ENCODE measurements at regions not wholly inside any gene's neighbourhood (a gene's known extent, or its start where the extent isn't known, plus 50 kb on each side); places are given as distances from the start of the nearest gene placed in this dataset.

DNA sequence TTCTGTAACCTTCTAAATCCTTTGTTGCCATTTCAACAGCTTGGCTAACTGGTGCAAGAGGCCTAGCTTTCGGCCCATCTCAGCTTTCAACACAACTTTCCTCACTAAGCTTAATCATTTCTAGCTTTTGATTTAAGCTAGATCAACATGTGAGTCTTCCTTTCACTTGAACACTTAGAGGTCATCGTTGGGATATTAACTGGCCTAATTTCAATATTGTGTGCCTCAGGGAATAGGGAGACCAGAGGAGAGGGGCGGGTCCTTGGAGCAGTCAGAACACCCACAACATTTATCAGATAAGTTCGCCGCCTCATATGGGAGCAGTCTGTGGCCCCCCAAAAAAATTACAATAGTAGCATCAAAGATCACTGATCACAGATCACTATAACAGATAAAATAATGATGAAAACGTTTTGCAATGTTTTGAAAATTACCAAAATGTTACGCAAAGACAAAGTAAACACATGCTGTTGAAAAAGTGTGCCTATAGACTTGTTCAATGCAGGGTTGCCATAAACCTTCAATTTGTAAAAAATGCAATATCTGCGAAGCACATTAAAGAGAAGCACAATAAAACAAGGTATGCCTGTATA lies 66.8 kb upstream of the PCSK1 start:
- H3K36me3 ChIP-seq (replicated peaks): no peaks in the 10 kb centered on the region
- H3K4me3 ChIP-seq (ENCODE audit: low read depth, low read length): no peak overlapping the region
- no peaks in the 10 kb centered on the region for H3K27me3 ChIP-seq (replicated peaks)
- in situ Hi-C loops (cut with HindIII; ENCODE audit: low pct_ligation_motif_present, low sequenced_read_pairs): no loop called here
- no peak overlapping the region for H3K27ac ChIP-seq
- no peak for DNase-seq
- TF ChIP-seq, protein P1, sequence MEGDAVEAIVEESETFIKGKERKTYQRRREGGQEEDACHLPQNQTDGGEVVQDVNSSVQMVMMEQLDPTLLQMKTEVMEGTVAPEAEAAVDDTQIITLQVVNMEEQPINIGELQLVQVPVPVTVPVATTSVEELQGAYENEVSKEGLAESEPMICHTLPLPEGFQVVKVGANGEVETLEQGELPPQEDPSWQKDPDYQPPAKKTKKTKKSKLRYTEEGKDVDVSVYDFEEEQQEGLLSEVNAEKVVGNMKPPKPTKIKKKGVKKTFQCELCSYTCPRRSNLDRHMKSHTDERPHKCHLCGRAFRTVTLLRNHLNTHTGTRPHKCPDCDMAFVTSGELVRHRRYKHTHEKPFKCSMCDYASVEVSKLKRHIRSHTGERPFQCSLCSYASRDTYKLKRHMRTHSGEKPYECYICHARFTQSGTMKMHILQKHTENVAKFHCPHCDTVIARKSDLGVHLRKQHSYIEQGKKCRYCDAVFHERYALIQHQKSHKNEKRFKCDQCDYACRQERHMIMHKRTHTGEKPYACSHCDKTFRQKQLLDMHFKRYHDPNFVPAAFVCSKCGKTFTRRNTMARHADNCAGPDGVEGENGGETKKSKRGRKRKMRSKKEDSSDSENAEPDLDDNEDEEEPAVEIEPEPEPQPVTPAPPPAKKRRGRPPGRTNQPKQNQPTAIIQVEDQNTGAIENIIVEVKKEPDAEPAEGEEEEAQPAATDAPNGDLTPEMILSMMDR (IDR thresholded peaks at IDR 0.05; ENCODE audit: low read depth, low read length, missing control alignments): no peak

DNA sequence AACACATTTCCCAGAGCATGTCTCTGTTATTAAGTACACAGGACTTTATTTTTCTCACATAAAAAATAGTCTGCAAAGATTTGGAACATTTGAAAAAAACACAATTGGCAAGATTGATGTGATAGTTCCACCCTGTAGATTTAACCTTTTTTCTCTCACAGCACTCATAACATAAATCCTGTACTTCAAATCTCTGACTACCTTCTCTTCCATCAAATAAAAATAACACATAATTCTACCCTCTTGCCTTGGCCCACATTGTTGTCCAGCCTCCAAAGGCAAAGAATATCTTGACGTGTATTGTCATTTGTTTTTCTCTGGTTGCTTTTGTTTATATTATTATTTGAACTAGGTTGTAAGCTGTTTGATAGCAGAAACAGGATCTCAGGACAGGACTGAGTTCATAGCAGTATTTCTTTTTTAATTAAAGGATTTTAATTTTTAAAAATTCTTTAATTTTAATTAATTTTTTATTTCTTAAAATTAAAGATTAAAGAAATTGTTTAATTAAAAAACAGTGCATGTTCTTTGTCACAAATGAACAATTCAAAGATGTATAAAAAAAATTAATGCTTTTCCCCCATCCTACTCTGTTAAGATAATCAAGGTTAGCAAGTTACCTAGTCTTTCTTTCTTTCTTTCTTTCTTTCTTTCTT lies 69.1 kb upstream of the PCSK1 start:
- TF ChIP-seq, protein P1 (IDR thresholded peaks at IDR 0.05; ENCODE audit: low read depth, low read length, missing control alignments): no peak
- Histone ChIP-seq H3K27me3 (replicated peaks) (no peaks in the 10 kb centered on the region), H3K4me3 (ENCODE audit: low read depth, low read length) (no peak overlapping the region), H3K36me3 (replicated peaks) (no peaks in the 10 kb centered on the region), H3K27ac (no peak overlapping the region)
- no peak for DNase-seq
- in situ Hi-C loops (cut with HindIII; ENCODE audit: low pct_ligation_motif_present, low sequenced_read_pairs): no loop called here

DNA sequence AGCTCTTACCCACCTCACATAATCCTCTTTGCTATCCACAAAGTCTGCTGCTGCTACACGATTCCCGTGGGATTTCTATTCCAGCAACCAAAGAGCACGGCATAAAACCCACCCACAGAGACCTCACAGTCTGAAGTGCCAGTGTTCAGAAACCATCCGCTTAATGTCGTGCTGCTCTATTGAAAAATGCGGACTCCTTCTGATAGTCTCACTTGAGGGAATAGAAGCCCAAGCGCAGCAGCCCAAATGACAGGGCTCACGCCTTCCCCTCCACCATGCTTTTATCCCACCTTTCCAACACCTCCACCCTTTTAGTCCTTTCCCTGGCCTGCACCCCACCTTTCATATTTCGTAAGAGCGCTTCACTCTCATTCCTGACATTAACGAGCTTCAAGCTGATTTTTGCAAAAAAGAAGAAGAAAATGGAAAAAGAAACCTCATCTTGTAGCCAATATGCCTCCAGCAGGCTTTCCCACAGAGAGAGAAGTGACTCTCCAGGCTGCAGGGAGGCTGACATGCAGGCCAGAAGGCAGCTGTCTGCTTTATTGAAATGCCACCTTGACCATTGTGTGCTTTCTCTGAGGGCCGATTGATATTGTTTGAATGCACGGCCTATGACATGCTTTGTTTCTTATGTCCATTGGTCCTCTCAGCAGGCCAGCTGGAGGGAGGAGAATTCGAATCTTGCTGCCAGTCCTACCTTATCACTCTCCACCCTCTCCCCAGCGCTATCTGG lies 70.6 kb upstream of the PCSK1 start:
- Histone ChIP-seq H3K27me3 (replicated peaks) (no peaks in the 10 kb centered on the region), H3K27ac (no peak overlapping the region), H3K4me3 (ENCODE audit: low read depth, low read length) (no peak overlapping the region), H3K36me3 (replicated peaks) (no peaks in the 10 kb centered on the region)
- in situ Hi-C loops (cut with HindIII; ENCODE audit: low pct_ligation_motif_present, low sequenced_read_pairs): no loop called here
- TF ChIP-seq, protein P1 (IDR thresholded peaks at IDR 0.05; ENCODE audit: low read depth, low read length, missing control alignments): no peak
- no peak for DNase-seq

DNA sequence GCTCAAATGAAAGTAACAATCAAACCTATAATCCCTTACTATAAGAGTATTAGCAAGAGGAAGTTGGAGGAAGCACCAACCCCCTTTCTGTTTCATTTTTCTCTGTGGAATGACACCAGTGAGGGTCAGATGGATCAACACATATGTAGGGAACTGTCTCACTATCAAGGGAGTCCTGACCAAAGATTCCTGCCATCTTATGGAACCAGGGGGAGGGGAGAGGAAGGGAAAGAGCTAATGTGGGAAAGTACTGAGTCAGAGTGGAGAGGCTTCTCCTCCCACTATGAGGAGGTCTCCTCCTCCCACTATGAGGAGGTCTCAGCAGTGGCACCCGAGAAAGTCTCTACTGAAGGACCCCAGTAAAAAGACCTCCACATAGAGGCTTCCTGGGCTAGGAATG lies 73.3 kb upstream of the PCSK1 start:
- TF ChIP-seq, protein P1 (IDR thresholded peaks at IDR 0.05; ENCODE audit: low read depth, low read length, missing control alignments): no peak
- Histone ChIP-seq H3K36me3 (replicated peaks) (no peaks in the 10 kb centered on the region), H3K27ac (no peak overlapping the region), H3K27me3 (replicated peaks) (no peaks in the 10 kb centered on the region), H3K4me3 (ENCODE audit: low read depth, low read length) (no peak overlapping the region)
- in situ Hi-C loops (cut with HindIII; ENCODE audit: low pct_ligation_motif_present, low sequenced_read_pairs): no loop called here
- no peak for DNase-seq

DNA sequence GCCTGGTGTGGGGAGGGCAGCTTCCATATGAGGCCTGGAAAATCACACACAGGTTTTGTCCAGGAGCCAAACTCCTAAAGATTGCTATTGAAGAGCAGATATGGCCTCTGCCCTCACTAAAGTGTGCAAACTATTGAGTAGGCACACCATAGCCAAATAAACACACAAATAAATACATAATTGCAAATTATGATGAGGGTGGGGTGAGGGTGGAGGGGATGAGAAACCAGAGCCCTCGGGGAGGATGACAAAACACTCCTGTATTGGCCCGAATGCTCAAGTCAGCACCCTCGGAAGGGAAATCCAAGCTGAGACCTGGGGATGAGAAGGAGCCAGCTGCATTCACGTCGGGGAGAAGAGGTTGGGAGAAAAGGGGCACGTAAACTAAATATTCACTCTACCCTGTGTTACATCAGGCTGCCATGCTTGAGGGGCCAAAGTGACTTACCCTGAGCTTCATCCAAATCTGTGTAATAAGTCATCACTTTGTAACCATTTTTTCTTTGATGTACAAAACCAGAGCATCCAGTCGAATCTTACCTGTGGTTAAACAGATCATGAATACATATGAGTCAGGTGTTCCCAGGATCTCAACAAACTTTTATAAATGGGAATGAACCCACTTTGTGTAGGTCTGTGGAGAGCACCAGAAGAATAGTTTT lies 73.9 kb upstream of the PCSK1 start:
- no peaks in the 10 kb centered on the region for H3K36me3 ChIP-seq (replicated peaks)
- no peak overlapping the region for H3K27ac ChIP-seq
- in situ Hi-C loops (cut with HindIII; ENCODE audit: low pct_ligation_motif_present, low sequenced_read_pairs): no loop called here
- no peaks in the 10 kb centered on the region for H3K27me3 ChIP-seq (replicated peaks)
- no peak for DNase-seq
- TF ChIP-seq, protein P1 (IDR thresholded peaks at IDR 0.05; ENCODE audit: low read depth, low read length, missing control alignments): no peak
- no peak overlapping the region for H3K4me3 ChIP-seq (ENCODE audit: low read depth, low read length)

All from brain microvascular endothelial cell (primary cell).